DOHH2 (cell line): ENCODE measurements at regions not wholly inside any gene's neighbourhood (a gene's known extent, or its start where the extent isn't known, plus 50 kb on each side); places are given as distances from the start of the nearest gene placed in this dataset.

Experiments
- H3F3A ChIP-seq: fragments of 200-600 bp; sonication (generic), shearing (Covaris generic); 2 replicates; pipeline ENCODE4 v1.6.0; 2016; ENCODE audit warnings: antibody characterized with exemption, mild to moderate bottlenecking; ENCODE audit not compliant: control insufficient read depth, insufficient read depth
- H3K27ac ChIP-seq: fragments of 200-600 bp; sonication (generic); 2 replicates; pipeline ENCODE4 v1.5.1; 2014; ENCODE audit warnings: low read depth, mild to moderate bottlenecking, low read length, moderate library complexity
- H3K27me3 ChIP-seq: fragments of 200-600 bp; sonication (generic); 2 replicates; pipeline ENCODE4 v1.6.1; 2014; ENCODE audit warnings: mild to moderate bottlenecking, low read length, mixed read lengths; ENCODE audit not compliant: control insufficient read depth
- H3K36me3 ChIP-seq: fragments of 200-600 bp; sonication (generic); 2 replicates; pipeline ENCODE4 v1.6.1; 2014; ENCODE audit warnings: mild to moderate bottlenecking, low read length, moderate library complexity, mixed read lengths; ENCODE audit not compliant: control insufficient read depth
- H3K4me1 ChIP-seq: fragments of 200-600 bp; sonication (generic); 2 replicates; pipeline ENCODE4 v1.6.1; 2014; ENCODE audit warnings: mild to moderate bottlenecking, low read length, mixed read lengths; ENCODE audit not compliant: control insufficient read depth
- H3K4me2 ChIP-seq: fragments of 200-600 bp; sonication (generic); 2 replicates; pipeline ENCODE4 v1.6.0; 2014; ENCODE audit warnings: mild to moderate bottlenecking, low read length, moderate library complexity
- H3K4me3 ChIP-seq: fragments of 200-600 bp; sonication (generic); 2 replicates; pipeline ENCODE4 v1.5.1; 2014; ENCODE audit warnings: mild to moderate bottlenecking, low read length, mixed read lengths
- H3K79me2 ChIP-seq: fragments of 200-600 bp; sonication (generic); 2 replicates; pipeline ENCODE4 v1.6.1; 2014; ENCODE audit warnings: mild to moderate bottlenecking, low read length, mixed read lengths; ENCODE audit not compliant: control insufficient read depth
- H3K9me2 ChIP-seq: fragments of 200-600 bp; sonication (generic); replicated peaks from 2 replicates; pipeline ENCODE4 v1.6.1; 2014; ENCODE audit warnings: mild to moderate bottlenecking, low read length, mixed read lengths; ENCODE audit not compliant: control insufficient read depth
- H3K9me3 ChIP-seq: fragments of 200-600 bp; sonication (generic); 2 replicates; pipeline ENCODE4 v1.6.1; 2014; ENCODE audit warnings: antibody characterized with exemption, low read length, mixed read lengths; ENCODE audit not compliant: control insufficient read depth, insufficient read depth
- H4K20me1 ChIP-seq: fragments of 200-600 bp; sonication (generic); 2 replicates; pipeline ENCODE4 v1.6.0; 2014; ENCODE audit warnings: low read depth, mild to moderate bottlenecking, antibody characterized with exemption, low read length, moderate library complexity; ENCODE audit not compliant: control insufficient read depth, insufficient read depth
- CTCF ChIP-seq: fragments of 200-600 bp; sonication (generic); IDR thresholded peaks from one replicate; pipeline ENCODE4 v1.5.1; 2014; ENCODE audit warnings: antibody characterized with exemption, mild to moderate bottlenecking, low read depth, low read length; ENCODE audit not compliant: poor library complexity, severe bottlenecking
- EZH2phosphoT487 ChIP-seq: fragments of 200-600 bp; sonication (generic); IDR thresholded peaks from 2 replicates; pipeline ENCODE4 v1.6.1; 2017; ENCODE audit warnings: borderline replicate concordance, mild to moderate bottlenecking, antibody characterized with exemption, low read length, moderate library complexity, mixed read lengths

DNA sequence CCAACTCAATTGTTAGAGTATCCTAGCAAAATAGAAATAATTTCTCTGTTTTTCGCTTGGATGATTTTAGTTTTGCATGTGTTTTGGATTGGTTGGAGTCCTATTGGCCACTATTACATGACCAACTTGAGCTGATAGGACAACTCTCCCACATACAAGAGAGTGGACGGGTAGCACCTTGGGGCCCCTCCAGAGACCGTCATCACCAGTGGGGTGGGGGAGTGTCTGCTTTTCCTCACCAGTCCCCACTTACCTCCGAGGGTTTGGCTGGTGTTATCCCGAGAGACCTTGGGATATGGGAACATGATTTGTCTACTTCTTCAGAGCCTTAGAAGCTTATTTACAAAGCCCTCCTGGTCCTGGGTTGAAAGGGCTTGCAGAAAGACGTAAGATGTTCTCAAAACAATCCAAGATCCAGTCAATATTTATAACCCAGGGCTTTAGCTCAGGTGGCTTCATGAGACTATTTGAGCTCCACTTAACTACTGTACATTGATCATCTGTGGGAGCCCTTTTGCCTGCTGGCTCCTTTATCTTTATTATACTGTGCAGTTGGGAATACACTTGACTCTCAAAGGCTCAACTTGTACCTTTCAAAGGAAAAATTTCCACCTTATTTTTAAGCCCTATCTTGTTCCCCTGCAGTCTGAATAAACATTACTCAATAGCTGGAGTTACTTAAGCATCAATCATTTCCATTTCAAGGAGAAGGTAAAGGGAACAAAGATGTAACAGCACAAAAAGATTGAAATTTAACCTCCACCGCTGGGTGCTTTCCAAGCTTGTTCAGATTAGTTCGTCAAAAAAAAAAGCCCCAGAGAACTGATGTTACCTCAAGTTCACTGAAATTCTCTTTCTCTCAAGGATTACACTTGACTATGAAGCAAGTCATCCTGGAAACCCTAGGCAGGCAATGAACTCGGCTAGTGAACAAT lies 119.7 kb downstream of the WDR11 start:
- no peaks in the 10 kb centered on the region for H3K9me2 ChIP-seq
- no peak overlapping the region for H3K4me2 ChIP-seq
- no peaks in the 10 kb centered on the region for H3F3A ChIP-seq
- H3K79me2 ChIP-seq, result no peaks in the 10 kb centered on the region
- no peaks in the 10 kb centered on the region for H3K9me3 ChIP-seq
- H4K20me1 ChIP-seq, result no peaks in the 10 kb centered on the region
- no peaks in the 10 kb centered on the region for H3K4me1 ChIP-seq
- no peaks in the 10 kb centered on the region for H3K27me3 ChIP-seq
- H3K4me3 ChIP-seq, result no peak overlapping the region
- H3K27ac ChIP-seq, result no peak overlapping the region
- no peaks in the 10 kb centered on the region for H3K36me3 ChIP-seq
- TF ChIP-seq EZH2phosphoT487 (no peak), CTCF (no peak)

- H3K4me2 ChIP-seq, result no peak overlapping the region
- no peaks in the 10 kb centered on the region for H3F3A ChIP-seq
- no peaks in the 10 kb centered on the region for H4K20me1 ChIP-seq
- no peak for TF ChIP-seq EZH2phosphoT487
- TF ChIP-seq CTCF, result no peak
- no peaks in the 10 kb centered on the region for H3K4me1 ChIP-seq
- H3K9me3 ChIP-seq, result no peaks in the 10 kb centered on the region
- H3K27me3 ChIP-seq, result no peaks in the 10 kb centered on the region
- no peak overlapping the region for H3K27ac ChIP-seq
- H3K79me2 ChIP-seq, result no peaks in the 10 kb centered on the region
- H3K36me3 ChIP-seq, result no peaks in the 10 kb centered on the region
- no peaks in the 10 kb centered on the region for H3K9me2 ChIP-seq
- no peak overlapping the region for H3K4me3 ChIP-seq
These were observed 120.5 kb downstream of the WDR11 start for GRCh38 chr10:120971671-120972070.

DNA sequence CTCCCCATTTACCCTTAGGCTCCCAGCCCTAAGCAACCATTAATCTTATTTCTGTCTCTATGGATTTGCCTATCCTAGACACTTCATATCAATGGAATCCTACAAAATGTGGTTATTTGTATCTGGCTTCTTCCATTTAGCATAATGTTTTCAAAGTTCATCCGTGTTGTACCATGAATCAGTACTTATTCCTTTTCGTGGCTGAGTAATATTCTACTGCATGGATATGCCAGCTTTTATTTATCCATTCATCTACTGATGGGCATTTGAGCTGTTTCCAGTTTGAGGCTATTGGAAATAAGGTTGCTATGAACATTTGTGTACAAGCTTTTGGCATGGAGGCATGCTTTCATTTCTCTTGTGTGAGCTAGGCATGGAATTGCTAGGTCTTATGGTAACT lies 121.1 kb downstream of the WDR11 start:
- Histone ChIP-seq H3K27ac (no peak overlapping the region), H3K27me3 (no peaks in the 10 kb centered on the region)

More for the DNA sequence above, 121.1 kb downstream of the WDR11 start:
- no peak for TF ChIP-seq EZH2phosphoT487
- no peak for TF ChIP-seq CTCF
- no peaks in the 10 kb centered on the region for H3K79me2 ChIP-seq
- no peaks in the 10 kb centered on the region for H3K36me3 ChIP-seq
- no peak overlapping the region for H3K4me3 ChIP-seq
- H3K9me2 ChIP-seq, result no peaks in the 10 kb centered on the region
- no peaks in the 10 kb centered on the region for H3F3A ChIP-seq
- H4K20me1 ChIP-seq, result no peaks in the 10 kb centered on the region
- no peaks in the 10 kb centered on the region for H3K9me3 ChIP-seq
- no peaks in the 10 kb centered on the region for H3K4me1 ChIP-seq
- no peak overlapping the region for H3K4me2 ChIP-seq
